ENCODE measurements at regions not wholly inside any gene's neighbourhood (a gene's known extent, or its start where the extent isn't known, plus 50 kb on each side); places are given as distances from the start of the nearest gene placed in this dataset.

DNA sequence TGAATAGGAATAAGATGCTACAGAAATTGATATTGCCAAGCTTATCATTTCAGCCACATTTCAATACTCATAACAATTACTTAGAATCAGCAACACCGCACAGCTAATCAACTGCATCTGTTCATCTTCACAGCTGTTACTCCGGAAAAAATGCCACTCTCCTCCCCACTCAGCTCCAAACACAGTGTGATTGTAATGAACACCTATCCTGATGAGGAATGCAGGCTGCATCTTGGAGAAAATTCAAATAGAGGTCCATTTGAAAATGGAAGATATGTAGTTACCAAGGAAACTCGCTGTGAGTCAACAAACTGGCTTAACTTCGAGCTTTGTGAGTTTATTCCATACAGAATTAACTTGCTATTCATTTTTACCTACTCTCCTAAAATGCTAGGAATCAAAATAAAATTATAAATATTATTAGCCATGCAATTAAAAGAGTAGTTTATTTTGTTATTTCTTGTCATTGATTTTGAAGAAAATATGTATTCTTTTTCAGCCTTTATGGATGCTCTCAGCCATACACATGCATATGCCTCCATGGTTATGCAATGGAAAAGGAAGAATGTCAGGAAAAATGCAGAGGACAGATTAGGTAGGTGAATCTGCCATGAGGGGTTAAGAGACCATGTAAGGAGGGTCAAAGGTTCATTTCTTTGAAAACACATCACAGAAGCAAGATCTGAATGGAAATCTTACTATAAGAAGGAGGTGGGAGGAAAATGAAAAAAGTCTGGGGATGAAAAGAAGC is 267.2 kb downstream of the POM121L12 start:
- TF ChIP-seq, protein P1, sequence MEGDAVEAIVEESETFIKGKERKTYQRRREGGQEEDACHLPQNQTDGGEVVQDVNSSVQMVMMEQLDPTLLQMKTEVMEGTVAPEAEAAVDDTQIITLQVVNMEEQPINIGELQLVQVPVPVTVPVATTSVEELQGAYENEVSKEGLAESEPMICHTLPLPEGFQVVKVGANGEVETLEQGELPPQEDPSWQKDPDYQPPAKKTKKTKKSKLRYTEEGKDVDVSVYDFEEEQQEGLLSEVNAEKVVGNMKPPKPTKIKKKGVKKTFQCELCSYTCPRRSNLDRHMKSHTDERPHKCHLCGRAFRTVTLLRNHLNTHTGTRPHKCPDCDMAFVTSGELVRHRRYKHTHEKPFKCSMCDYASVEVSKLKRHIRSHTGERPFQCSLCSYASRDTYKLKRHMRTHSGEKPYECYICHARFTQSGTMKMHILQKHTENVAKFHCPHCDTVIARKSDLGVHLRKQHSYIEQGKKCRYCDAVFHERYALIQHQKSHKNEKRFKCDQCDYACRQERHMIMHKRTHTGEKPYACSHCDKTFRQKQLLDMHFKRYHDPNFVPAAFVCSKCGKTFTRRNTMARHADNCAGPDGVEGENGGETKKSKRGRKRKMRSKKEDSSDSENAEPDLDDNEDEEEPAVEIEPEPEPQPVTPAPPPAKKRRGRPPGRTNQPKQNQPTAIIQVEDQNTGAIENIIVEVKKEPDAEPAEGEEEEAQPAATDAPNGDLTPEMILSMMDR (IDR thresholded peaks at IDR 0.05; ENCODE audit: extremely low read depth, missing control alignments), result no peak
- no peak for DNase-seq (ENCODE audit: low spot score)

DNA sequence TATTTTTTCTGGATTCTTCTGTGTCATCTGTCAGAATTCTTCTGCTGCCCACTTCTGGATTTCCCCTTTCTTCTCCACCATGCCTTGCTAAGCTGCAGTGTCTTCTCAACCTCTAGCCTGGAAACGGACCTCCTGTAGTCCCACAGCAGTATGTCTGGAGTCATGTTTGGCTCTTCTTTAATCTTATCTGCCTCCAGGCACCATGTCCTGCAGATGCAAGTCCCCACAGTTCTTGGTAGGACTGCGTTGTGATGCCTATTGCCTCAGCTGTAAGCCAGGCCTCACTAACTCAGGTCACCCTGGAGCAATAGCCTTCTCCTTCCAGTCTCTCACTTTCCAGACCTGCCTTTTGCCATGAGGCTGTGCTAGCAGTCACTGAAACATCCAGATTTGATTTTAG is 268.3 kb downstream of the POM121L12 start:
- no peak for DNase-seq (ENCODE audit: low spot score)
- TF ChIP-seq, protein P1 (IDR thresholded peaks at IDR 0.05; ENCODE audit: extremely low read depth, missing control alignments), result no peak

DNA sequence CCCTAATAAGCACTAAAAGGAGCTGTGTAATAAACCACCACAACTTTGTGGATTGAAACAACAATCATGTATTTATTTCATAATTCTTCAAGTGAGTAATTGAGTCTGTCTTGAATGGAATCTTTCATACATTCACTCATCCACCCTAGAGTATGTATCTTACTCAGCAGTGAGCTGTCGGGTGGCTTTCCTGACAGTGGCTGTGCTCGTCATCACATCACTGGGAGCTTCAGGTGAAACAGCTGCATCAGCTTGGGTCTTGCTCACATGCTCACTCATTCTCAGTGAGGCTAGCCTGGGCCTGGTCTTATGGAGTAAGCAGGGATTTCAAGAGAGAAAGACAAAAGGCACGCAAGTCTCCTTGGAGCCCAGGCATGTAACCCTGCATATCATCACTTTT is 271.4 kb downstream of the POM121L12 start:
- TF ChIP-seq, protein P1 (IDR thresholded peaks at IDR 0.05; ENCODE audit: extremely low read depth, missing control alignments), result no peak
- no peak for DNase-seq (ENCODE audit: low spot score)

DNA sequence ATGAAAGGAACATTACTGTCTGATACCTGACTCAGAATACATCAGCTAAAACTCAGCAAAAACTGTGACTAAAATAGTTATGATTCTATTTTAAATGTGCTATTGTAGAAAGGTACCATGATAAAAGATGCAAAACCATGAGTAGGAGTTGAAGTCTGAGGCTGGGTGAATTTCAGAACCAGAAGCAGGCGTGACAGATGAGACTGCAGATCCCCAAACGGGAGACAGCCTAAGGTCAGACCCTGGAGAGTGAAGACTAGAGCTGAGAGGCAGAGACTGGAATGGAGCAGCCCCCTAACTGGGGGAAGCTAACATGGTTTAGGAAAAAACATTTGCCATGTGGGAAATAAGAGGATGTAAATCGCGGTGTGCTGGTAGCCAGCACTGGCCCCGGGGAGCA is 275.8 kb downstream of the POM121L12 start:
- no peak for DNase-seq (ENCODE audit: low spot score)
- TF ChIP-seq, protein P1 (IDR thresholded peaks at IDR 0.05; ENCODE audit: extremely low read depth, missing control alignments), result no peak

DNA sequence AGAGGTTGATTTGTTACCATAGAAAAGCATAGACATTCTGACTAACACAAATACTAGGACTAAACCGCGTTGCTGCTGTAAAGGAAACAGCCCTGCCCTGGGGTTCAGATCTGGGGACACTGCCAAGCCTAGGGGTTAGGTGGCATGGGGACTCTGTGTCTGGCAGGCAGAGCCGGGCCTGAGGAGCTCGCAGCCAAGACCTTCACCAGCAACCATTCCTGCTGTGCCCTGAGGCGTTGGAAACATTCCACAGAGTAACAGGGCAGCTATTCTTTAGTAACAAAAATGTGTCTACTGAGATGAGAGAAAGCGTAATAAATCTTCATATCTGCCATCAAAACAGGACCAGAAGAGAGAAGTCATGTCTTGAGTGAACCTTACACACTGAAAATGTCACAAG is 280.5 kb downstream of the POM121L12 start:
- TF ChIP-seq, protein P1 (IDR thresholded peaks at IDR 0.05; ENCODE audit: extremely low read depth, missing control alignments), result no peak
- no peak for DNase-seq (ENCODE audit: low spot score)

DNA sequence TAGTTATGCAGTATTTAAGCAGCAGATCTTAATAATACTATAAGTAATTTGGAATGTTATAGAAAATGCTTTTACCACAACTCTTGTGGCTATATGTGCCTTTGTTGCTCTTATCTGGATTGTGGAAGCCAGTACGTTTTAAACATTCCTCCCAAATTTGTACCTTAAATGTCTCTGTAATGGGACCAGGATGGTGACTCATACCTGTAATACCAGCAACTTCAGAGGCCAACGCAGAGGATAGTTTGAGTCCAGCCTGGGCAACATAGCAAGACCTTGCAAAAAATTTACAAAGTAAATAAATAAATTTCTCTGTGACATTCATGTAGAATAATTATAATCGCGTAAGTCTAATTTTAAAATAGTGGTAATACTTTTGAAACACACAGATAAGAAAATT is 283.1 kb downstream of the POM121L12 start:
- DNase-seq (ENCODE audit: low spot score), result no peak
- TF ChIP-seq, protein P1 (IDR thresholded peaks at IDR 0.05; ENCODE audit: extremely low read depth, missing control alignments), result no peak

DNA sequence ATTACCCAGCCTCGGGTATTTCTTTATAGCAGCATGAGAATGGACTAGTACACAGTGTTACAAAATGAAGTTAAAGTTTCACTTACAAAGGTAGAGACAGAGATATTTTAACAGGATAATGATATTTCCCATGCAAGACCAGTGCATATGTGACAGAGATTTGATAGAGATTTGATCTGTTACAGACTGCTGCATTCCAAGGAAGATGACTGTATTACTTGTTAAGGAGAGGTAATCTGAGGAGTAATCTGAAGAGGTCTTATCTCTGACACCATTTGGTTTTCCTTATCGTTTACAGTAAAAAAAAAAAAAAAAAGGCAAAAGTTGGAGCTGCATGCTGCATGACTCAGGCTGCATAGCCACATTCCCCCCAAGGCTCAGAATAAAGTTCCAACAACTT is 289.6 kb downstream of the POM121L12 start:
- TF ChIP-seq, protein P1 (IDR thresholded peaks at IDR 0.05; ENCODE audit: extremely low read depth, missing control alignments), result no peak
- DNase-seq (ENCODE audit: low spot score), result no peak

Data from GM20000 (cell line).